Endothelial cell of umbilical vein (primary cell): ENCODE measurements at regions not wholly inside any gene's neighbourhood (a gene's known extent, or its start where the extent isn't known, plus 50 kb on each side); places are given as distances from the start of the nearest gene placed in this dataset.

Experiments used
- CTCF ChIP-seq, 2 donors: IDR thresholded peaks; 1 replicate in 1 of 2; 2 replicates in 1 of 2; pipeline ENCODE4 v1.5.1; 2011; ENCODE audit warnings: low read length in 2 of 2, mild to moderate bottlenecking in 2 of 2, moderate library complexity in 2 of 2, control low read depth in 1 of 2, inconsistent platforms in 1 of 2, low read depth in 1 of 2; ENCODE audit not compliant: insufficient read depth in 1 of 2; ENCODE audit errors: extremely low read depth in 1 of 2
- EZH2 ChIP-seq: IDR thresholded peaks from 2 replicates; pipeline ENCODE4 v1.6.1; 2012; ENCODE audit warnings: borderline replicate concordance, low read depth, mild to moderate bottlenecking, moderate library complexity, low read length, inconsistent platforms; ENCODE audit not compliant: severe bottlenecking
- FOS ChIP-seq: IDR thresholded peaks from 2 replicates; pipeline ENCODE4 v1.6.1; 2011; ENCODE audit warnings: mild to moderate bottlenecking, low read length, moderate library complexity, borderline replicate concordance; ENCODE audit not compliant: insufficient read depth
- MAX ChIP-seq: IDR thresholded peaks from 2 replicates; pipeline ENCODE4 v1.6.1; 2011; ENCODE audit not compliant: insufficient read depth, insufficient read length
- MYC ChIP-seq: IDR thresholded peaks from one replicate; pipeline ENCODE4 v1.6.1; 2011; ENCODE audit warnings: mild to moderate bottlenecking, low read depth, low read length
- POLR2A ChIP-seq: IDR thresholded peaks from 2 replicates; pipeline ENCODE4 v1.6.1; 2012; ENCODE audit warnings: low read depth, mild to moderate bottlenecking, control low read depth, low read length
- POLR2AphosphoS5 ChIP-seq: IDR thresholded peaks from 2 replicates; pipeline ENCODE4 v1.6.1; 2012; ENCODE audit warnings: low read depth, mild to moderate bottlenecking, control low read depth, low read length, moderate library complexity; ENCODE audit not compliant: insufficient read depth

- TF ChIP-seq POLR2A (no peak), EZH2 (no peak), POLR2AphosphoS5 (no peak), MYC (no peak), MAX (no peak), FOS (no peak), CTCF (IDR thresholded peaks at IDR 0.05; ENCODE audit: extremely low read depth in 1 of 2, insufficient read depth in 1 of 2, low read depth in 1 of 2, low read length in 2 of 2) (no peak)
Measured at GRCh38 chr6:145289573-145289972, 445.7 kb downstream of the EPM2A start.
